CD14-positive monocyte (primary cell): ENCODE measurements at regions not wholly inside any gene's neighbourhood (a gene's known extent, or its start where the extent isn't known, plus 50 kb on each side); places are given as distances from the start of the nearest gene placed in this dataset.

Experiments used
- DNase-seq, 3 donors: peaks; one replicate each; pipeline ENCODE4 v3.0.0-alpha.2; 2011 to 2022
- H2AFZ ChIP-seq: 2 replicates; pipeline ENCODE4 v1.6.0; 2012; ENCODE audit warnings: mild to moderate bottlenecking, low read depth, low read length, inconsistent platforms; ENCODE audit not compliant: insufficient read depth, poor library complexity, severe bottlenecking
- H3K27ac ChIP-seq, 2 donors: 1 replicate in 1 of 2; 2 replicates in 1 of 2; pipeline ENCODE4 v1.5.1; 2012 to 2013; ENCODE audit warnings: low read length in 2 of 2, control low read depth in 1 of 2, inconsistent platforms in 1 of 2, low read depth in 1 of 2, mild to moderate bottlenecking in 1 of 2
- H3K27me3 ChIP-seq, 2 donors: one replicate each; pipeline versions ENCODE4 v1.6.0 to v1.6.1; 2011 to 2013; ENCODE audit warnings: low read length in 2 of 2; ENCODE audit not compliant: control insufficient read depth in 2 of 2, insufficient read depth in 2 of 2
- H3K36me3 ChIP-seq, 2 donors: replicated peaks in 1 of 2; 1 replicate in 1 of 2; 2 replicates in 1 of 2; pipeline versions ENCODE4 v1.5.1 to v1.6.1; 2012 to 2013; ENCODE audit warnings: low read length in 2 of 2, control low read depth in 1 of 2, inconsistent platforms in 1 of 2, mild to moderate bottlenecking in 1 of 2; ENCODE audit not compliant: insufficient read depth in 2 of 2, control insufficient read depth in 1 of 2
- H3K4me1 ChIP-seq, 2 donors: 1 replicate in 1 of 2; 2 replicates in 1 of 2; pipeline versions ENCODE4 v1.5.1 to v1.6.1; 2012 to 2013; ENCODE audit warnings: low read length in 2 of 2, control low read depth in 1 of 2, inconsistent platforms in 1 of 2, mild to moderate bottlenecking in 1 of 2, moderate library complexity in 1 of 2; ENCODE audit not compliant: insufficient read depth in 2 of 2, control insufficient read depth in 1 of 2
- H3K4me2 ChIP-seq: replicated peaks from 2 replicates; pipeline ENCODE3; 2012; ENCODE audit warnings: low read length, moderate library complexity, mild to moderate bottlenecking; ENCODE audit not compliant: poor library complexity, severe bottlenecking; ENCODE audit errors: extremely low read depth
- H3K4me3 ChIP-seq, 3 experiments: fragments of 200-600 bp in 1 of 3; sonication (generic) in 1 of 3; replicated peaks in 1 of 3; 1 replicate in 2 of 3; 2 replicates in 1 of 3; pipeline ENCODE4 v1.5.1; 2011 to 2013; ENCODE audit warnings: low read length in 3 of 3, mild to moderate bottlenecking in 3 of 3, control low read depth in 2 of 3, low read depth in 2 of 3, inconsistent platforms in 1 of 3, moderate library complexity in 1 of 3
- H3K79me2 ChIP-seq: 2 replicates; pipeline ENCODE4 v1.6.0; 2012; ENCODE audit warnings: mild to moderate bottlenecking, control low read depth, inconsistent platforms, low read length, moderate library complexity; ENCODE audit not compliant: insufficient read depth
- H3K9ac ChIP-seq: 2 replicates; pipeline ENCODE4 v1.6.0; 2017; ENCODE audit warnings: low read length, mild to moderate bottlenecking; ENCODE audit not compliant: insufficient read depth, poor library complexity, severe bottlenecking
- H3K9me3 ChIP-seq, 2 donors: replicated peaks in 1 of 2; 1 replicate in 1 of 2; 2 replicates in 1 of 2; pipeline versions ENCODE4 v1.5.1 to v1.6.1; 2012 to 2013; ENCODE audit warnings: low read length in 2 of 2, control low read depth in 1 of 2; ENCODE audit not compliant: control insufficient read depth in 1 of 2, insufficient read depth in 1 of 2
- H4K20me1 ChIP-seq: 2 replicates; pipeline ENCODE4 v1.6.0; 2012; ENCODE audit warnings: mild to moderate bottlenecking, low read length, control low read depth, moderate library complexity; ENCODE audit not compliant: insufficient read depth
- H3K27ac Mint-ChIP-seq, 7 donors: one replicate each; pipeline ENCODE4 v1.8.0; 2020; ENCODE audit warnings: mild to moderate bottlenecking in 7 of 7, mixed read lengths in 7 of 7, moderate library complexity in 6 of 7, inconsistent platforms in 2 of 7
- H3K27me3 Mint-ChIP-seq, 3 donors: one replicate each; pipeline ENCODE4 v1.8.0; 2021 to 2022; ENCODE audit warnings: low read depth in 3 of 3, mild to moderate bottlenecking in 3 of 3, mixed read lengths in 3 of 3, moderate library complexity in 3 of 3, inconsistent platforms in 1 of 3
- H3K36me3 Mint-ChIP-seq, 2 donors: one replicate each; pipeline ENCODE4 v1.8.0; 2020; ENCODE audit warnings: mixed read lengths in 2 of 2, inconsistent platforms in 1 of 2, mild to moderate bottlenecking in 1 of 2
- H3K4me1 Mint-ChIP-seq: one replicate; pipeline ENCODE4 v1.8.0; 2020; ENCODE audit warnings: mild to moderate bottlenecking, mixed read lengths
- H3K4me3 Mint-ChIP-seq, 2 donors: one replicate each; pipeline ENCODE4 v1.8.0; 2020; ENCODE audit warnings: mild to moderate bottlenecking in 2 of 2, mixed read lengths in 2 of 2, moderate library complexity in 1 of 2
- H3K9me3 Mint-ChIP-seq, 7 donors: one replicate each; pipeline ENCODE4 v1.8.0; 2020 to 2022; ENCODE audit warnings: mixed read lengths in 7 of 7, mild to moderate bottlenecking in 6 of 7, moderate library complexity in 6 of 7, inconsistent platforms in 2 of 7
- CTCF ChIP-seq: fragments of 200-600 bp; IDR thresholded peaks from one replicate; pipeline ENCODE4 v1.8.0; 2022; ENCODE audit warnings: antibody characterized with exemption, mild to moderate bottlenecking
- WGBS: methylation state at CpG from one replicate; pipeline ENCODE4 v1.1.5; 2013; ENCODE audit warnings: missing lambda C conversion rate; ENCODE audit not compliant: insufficient coverage; 5-methylcytosine and 5-hydroxymethylcytosine counted together
- intact Hi-C, 2 donors: fragments of 100-400 bp; cut with micrococcal nuclease; formaldehyde crosslinking; loops; one replicate each; pipeline versions ENCODE4 v1.15.0 to v1.15.1; 2023

DNA sequence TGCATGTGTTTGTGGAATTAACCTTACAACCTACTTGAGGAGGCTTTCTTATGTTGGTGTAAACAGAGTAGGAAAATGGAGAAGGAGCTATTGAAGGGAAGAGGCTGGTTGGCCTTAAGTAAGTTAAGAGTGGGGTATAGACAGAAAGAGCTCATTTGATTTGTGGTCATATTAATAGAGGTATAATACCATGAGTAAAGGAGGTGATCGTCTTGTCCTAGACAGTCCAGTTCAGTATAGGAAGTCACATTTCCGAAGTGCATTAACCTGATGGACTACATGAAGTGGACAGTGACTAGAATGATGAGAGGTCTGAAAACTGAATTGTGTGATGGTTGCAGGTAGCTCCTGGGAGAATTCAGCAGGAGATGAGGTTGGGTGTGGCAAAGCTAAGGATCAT, 215.4 kb upstream of the ZC3H12A start:
- no peak for TF ChIP-seq CTCF
- no peak overlapping the region for H3K27ac Mint-ChIP-seq
- intact Hi-C loops, result no loop called here
- no peak overlapping the region for H2AFZ ChIP-seq
- no peaks in the 10 kb centered on the region for H3K4me1 ChIP-seq
- no peak for DNase-seq
- H3K27me3 Mint-ChIP-seq, result peaks cover 11 to 23% (median 14%) of the 10 kb centered on the region in 3 donors
- H4K20me1 ChIP-seq, result no peaks in the 10 kb centered on the region
- no peaks in the 10 kb centered on the region for H3K9me3 ChIP-seq
- H3K36me3 Mint-ChIP-seq, result no peaks in the 10 kb centered on the region
- H3K27me3 ChIP-seq, result peaks cover 0 to 3% of the 10 kb centered on the region in 2 donors
- H3K36me3 ChIP-seq, result no peaks in the 10 kb centered on the region
- no peak overlapping the region for H3K4me3 ChIP-seq
- H3K9me3 Mint-ChIP-seq, result peaks cover 0 to 4% (median 1%) of the 10 kb centered on the region in 7 donors
- H3K4me2 ChIP-seq, result no peak overlapping the region
- no peaks in the 10 kb centered on the region for H3K4me1 Mint-ChIP-seq
- H3K27ac ChIP-seq, result no peak overlapping the region
- no peaks in the 10 kb centered on the region for H3K79me2 ChIP-seq
- 65% methylated on average over 2 of the region's 2 CpGs for WGBS
- no peak overlapping the region for H3K9ac ChIP-seq
- no peak overlapping the region for H3K4me3 Mint-ChIP-seq

DNA sequence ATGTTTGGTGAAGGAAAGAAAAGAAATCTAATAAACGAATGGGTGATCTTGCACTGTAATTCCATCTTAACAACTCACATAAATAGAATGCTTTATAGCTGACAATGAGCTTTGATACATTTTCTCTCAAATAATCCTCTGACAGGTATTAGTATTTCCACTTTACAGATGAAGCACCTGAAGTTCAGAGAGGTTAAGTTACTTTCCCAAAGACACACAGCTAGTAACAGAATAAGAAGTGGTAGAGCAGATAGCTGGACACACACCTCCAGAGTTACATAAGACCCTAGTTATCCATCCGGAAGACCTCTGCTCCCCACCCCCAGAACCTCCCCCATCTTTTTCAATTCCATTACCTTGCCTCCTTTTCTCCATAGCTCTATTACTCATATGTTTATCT, 213.3 kb upstream of the ZC3H12A start:
- Mint-ChIP-seq H3K27ac (no peak overlapping the region), H3K27me3 (peaks cover 3 to 16% (median 7%) of the 10 kb centered on the region in 3 donors), H3K4me1 (no peaks in the 10 kb centered on the region), H3K36me3 (no peaks in the 10 kb centered on the region), H3K9me3 (peaks cover 0 to 4% (median 0%) of the 10 kb centered on the region in 7 donors), H3K4me3 (no peak overlapping the region)
- DNase-seq, result no peak
- intact Hi-C loops, result no loop called here
- H3K4me2 ChIP-seq, result no peak overlapping the region
- H3K9me3 ChIP-seq, result no peaks in the 10 kb centered on the region
- H3K4me1 ChIP-seq, result no peaks in the 10 kb centered on the region
- no peak overlapping the region for H3K27ac ChIP-seq
- TF ChIP-seq CTCF, result no peak
- no peaks in the 10 kb centered on the region for H3K27me3 ChIP-seq
- H3K36me3 ChIP-seq, result no peaks in the 10 kb centered on the region
- no peak overlapping the region for H2AFZ ChIP-seq
- 83% methylated on average over 1 of the region's 2 CpGs for WGBS
- no peak overlapping the region for H3K9ac ChIP-seq
- H4K20me1 ChIP-seq, result no peaks in the 10 kb centered on the region
- no peak overlapping the region for H3K4me3 ChIP-seq
- H3K79me2 ChIP-seq, result no peaks in the 10 kb centered on the region
